Activated gamma-delta T cell treated with Interleukin-2 at 50 U/mL for 16 hours (primary cell): ENCODE measurements at regions not wholly inside any gene's neighbourhood (a gene's known extent, or its start where the extent isn't known, plus 50 kb on each side); places are given as distances from the start of the nearest gene placed in this dataset.
"Not testable (repeated sequence)": the region's sequence is repeated elsewhere in the genome, so short reads cannot be mapped to it uniquely, and the experiment has no call there.

Source experiments
- DNase-seq: peaks from one replicate; pipeline ENCODE4 v3.0.0-alpha.2; 2020

DNA sequence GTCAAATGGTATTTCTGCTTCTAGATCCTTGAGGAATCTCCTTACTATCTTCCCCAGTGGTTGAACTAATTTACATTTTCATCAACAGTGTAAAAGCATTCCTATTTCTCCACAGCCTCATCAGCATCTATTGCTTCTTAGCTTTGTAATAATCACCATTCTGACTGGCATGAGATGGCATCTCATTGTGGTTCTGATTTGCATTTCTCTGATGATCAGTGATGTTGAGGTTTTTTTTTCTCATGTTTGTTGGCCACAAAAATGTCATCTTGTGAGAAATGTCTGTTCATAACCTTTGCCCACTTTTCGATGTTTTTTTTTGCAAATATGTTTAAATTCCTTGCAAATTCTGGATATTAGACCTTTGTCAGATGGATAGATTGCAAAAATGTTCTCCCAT is 797.3 kb downstream of the KCNA4 start:
- not testable (repeated sequence) for DNase-seq

DNA sequence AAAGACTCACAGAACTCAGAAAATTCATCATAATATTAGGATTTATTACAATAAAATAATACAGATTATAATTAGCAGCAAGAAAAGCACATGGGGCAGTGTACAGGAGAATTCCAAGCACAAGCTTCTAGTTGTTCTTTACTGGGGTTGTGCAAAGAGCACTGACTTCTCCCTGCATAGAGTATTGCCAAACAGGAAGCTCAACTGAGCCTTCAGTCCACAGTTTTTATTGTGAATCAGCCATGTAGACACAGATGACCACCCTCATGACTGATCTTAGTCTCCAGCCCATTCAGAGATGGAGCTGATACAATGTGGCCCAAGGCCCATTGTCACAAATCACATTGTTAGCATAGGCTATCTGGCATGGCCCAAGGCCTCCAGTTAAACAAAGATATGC is 798.9 kb downstream of the KCNA4 start:
- no peak for DNase-seq

DNA sequence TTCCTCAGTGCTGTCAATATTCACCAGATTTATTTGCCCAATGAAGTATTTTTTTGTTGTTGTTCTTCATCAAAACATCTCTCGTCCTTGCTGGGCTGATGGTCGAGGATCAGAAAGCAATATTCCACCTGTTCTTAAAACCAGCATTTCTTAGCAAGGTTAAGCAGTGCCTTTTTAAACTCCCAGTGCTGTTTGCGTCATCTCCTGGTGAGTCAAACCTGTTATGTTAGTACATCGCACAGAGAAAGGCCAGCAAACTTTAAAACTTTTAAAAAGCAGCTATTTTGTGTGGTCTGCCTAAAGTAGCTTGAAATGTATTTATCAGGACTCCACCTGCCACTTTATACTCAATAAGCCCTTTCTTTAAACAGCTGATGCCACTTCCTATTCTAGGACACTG is 802.0 kb downstream of the KCNA4 start:
- no peak for DNase-seq

DNA sequence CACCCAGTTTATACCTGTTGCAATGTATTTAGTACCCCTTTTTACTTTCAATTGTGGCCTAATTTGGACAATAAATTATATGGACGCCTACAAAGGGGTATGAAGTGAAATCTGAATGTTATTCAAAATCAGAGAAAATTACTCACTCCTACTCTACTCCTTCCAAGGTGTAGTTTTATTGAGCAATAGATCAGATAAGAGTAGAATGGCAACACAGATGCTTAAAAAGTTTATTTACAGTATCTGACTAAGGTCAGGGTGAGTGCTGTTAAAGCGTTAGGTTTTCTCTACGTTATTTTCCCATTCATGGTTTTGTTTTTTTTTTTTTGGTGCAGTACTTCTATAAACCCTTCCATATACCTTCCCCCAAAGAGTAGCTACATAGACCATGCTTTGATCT is 805.6 kb downstream of the KCNA4 start:
- no peak for DNase-seq

DNA sequence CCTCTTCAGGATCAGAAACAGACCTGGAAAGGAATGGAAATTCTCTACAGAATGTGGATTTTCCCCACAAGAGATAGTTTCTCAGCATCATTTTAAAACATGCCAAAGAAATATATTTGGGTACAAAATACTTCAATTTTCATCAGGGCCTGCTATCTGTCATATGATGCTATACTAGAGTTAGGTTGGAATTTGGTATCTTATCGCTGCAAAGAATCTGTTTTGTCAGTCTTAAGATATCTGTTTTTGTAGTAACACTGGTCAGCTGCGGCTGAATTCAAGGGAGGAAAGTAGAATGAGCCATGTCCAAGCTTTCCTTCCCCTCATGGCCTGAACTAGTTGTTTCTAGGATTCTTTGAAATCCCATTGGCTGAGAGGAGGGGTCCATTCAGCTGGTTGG is 806.4 kb downstream of the KCNA4 start:
- DNase-seq = no peak

DNA sequence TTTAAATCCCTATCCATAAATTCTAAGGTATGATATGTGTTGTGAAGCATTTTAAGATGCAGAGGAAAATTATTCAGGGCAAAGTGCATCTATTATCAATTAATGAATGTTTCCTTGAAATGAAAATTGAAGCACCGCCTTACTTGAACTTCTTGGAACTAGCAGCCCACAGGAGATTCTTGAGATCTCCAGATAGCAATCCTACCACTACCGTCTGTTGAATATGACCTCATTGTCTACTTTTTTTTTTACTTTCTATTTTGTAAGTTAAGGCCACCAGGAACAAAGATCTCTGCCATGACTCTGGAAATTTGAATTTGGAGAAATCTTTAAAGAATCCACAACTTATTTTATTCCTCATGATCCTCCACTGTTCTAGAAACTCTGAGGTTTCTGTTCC is 808.7 kb downstream of the KCNA4 start:
- DNase-seq = no peak

DNA sequence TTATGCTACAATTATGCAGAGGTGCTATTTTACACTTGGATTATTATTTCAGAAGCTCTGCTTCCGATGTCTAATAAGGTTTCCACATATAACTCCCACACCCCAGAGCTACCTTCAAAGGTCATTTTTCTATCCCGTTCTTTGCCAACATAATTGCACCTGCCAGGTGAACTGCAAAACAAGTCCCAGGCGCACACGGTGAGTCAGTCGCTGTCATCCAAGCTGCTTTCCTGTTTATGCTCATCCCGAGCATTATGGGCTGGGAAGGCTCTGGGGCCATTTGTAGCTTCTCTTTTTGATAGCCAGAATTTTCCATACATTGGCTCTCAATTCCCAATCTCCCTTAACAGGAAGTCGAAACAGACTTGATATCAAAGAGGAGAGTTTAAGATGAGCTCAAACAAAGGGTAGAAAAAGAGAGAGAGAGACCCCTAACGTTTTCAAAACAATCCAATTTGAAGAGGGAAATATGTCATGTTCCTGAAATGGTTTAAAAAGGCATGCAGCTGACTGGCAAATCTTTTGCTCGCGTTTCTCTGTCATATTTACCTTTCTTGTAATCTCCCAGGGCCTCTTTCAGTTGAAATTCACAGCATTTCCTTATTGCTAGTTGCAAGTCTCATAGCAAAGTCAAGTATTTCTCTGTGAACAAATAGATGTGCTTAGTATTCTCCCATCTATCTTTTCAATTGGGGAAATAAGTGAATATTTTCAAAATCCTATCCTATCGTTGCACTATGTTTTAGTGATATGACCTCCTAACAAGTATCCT is 815.9 kb downstream of the KCNA4 start:
- DNase-seq = no peak

DNA sequence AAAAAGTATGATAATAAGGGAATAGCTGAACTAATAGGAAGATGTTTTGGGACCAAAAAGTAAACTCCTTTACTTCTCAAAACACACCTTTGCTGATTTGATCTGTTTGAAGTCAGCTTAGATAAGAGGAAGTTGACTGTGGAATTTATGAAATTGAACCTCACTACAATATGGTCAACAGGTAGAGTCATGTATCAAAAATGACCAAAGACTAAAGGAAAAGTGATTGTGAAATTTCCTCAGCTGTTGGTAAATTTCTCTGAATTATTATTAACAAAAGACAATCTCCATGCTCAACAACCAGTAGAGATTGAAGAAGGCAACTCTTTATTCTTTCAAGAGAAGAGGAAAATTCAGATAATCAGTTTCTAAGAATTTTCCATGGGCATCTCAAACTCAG is 826.5 kb downstream of the KCNA4 start:
- DNase-seq = no peak

DNA sequence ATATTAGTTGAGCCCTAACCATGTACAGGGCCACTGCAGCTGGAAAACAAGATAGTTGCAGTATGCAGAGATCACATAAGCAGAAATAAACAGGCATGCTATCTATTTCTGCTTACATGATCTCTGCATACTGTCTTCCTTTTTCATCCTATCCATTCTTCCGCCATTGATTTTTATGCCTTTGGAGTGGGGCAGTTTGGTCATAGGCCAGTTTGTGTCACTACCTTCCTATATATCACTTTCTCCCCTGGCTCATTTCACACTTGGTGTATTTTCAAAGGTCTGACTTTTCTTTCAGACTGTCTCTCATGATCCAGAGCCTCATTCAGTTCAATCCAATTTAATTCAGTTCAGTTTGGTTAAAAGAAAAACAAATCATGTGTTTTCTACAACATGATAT is 829.6 kb downstream of the KCNA4 start:
- no peak for DNase-seq

DNA sequence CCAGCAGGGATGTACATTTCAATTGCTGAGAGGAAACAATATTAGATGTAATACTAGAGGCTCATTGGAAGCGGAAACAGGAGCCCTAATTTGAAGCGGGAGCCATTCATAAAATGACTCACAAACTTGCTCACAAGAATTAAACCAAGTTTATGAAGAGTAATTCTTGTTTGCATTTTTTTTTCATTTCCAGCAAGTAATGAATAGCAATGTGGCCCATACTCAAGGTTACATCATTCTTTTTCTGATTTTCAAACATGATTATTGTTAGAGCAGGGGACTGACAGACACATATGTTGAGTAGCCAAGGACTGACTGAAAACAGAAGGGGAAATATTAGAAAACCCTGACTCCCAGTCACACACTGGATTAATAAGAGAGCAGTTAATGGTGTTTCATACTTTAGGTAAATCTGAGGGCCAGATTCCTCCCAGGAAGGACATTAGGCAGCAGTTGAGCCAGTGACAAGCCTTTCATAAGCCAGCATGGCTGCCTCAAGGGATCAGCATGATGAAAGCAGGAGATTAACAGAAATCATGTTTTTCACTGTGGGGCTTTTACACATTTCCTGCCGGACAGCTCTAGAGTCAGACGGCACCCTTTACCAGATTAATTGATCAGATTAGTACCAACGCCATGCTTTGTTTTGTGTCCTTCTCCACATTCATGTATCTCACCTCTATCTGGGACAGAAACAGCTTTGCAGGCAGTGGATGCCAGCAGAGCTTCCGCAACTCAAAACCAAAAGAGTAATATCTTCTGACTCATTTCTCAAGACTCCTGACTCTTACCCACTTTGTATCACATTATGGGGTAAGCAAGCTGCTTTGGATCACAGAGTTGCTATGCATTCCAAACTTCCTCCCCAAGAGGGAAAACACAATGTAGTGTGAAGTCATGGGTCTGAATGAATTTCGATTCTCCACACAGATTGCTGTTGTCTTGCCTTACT is 831.6 kb downstream of the KCNA4 start:
- DNase-seq = no peak

DNA sequence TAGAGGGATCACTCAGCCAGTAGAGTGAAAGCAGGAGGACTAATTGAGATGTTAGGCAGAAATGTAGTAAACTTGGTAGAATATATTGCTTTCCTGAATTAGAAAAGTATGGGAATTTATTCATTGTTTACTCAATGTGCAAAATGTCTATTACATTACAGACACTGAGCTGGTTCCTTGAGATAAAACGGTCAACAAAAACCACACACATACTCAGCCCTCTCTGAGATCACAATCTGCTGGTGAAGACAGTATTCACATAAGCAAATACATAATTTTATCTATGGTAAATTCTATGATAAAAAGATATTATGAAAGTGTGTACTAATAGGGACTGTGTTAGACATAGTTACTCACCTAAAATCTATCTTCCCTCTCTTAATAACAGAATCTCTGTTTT is 833.5 kb downstream of the KCNA4 start:
- DNase-seq = no peak

DNA sequence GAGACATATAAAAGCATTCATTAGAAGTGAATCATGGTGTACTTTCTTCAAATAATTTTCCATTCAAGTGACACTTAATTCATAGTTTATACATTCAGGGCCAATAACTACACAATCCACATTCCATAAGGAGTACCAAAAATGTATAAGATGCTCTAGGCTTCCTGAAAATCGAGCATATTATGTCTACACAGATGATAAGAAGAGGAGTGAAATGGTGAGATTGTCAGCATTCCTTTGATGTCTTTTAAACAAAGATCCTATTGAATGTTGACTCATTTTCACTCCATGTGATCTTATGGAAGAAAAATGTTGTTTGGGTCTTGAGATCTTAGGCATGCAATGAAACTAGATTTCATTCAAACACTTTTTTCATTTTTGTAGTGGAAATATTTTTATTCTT is 843.2 kb downstream of the KCNA4 start:
- DNase-seq = no peak

DNA sequence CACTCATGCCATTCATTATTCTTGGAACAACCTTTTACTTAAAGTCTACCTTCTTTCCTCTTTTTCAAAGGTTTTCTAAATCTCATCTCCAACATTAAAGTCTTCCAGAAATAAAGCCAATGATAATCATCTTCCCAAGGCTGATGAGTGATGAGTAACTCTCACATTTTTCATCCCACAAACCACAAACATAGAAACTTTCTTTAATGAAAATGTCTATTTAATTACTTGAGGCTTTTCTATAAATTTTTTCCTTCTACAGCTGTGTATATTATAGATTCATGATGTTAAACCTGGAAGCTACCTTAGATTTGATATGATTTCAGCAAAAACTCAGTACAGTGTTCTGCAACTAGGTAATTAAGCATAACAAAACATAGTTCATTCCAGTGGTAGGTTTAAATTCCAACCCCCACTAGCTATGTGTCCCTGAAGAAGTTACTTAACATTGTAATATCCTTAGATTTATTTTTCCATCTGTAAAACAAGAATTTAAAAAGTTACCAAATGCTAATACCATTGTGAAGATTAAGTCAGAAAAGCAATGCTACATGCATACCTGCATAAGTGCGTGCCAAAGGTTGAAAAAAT is 845.4 kb downstream of the KCNA4 start:
- DNase-seq = no peak

DNA sequence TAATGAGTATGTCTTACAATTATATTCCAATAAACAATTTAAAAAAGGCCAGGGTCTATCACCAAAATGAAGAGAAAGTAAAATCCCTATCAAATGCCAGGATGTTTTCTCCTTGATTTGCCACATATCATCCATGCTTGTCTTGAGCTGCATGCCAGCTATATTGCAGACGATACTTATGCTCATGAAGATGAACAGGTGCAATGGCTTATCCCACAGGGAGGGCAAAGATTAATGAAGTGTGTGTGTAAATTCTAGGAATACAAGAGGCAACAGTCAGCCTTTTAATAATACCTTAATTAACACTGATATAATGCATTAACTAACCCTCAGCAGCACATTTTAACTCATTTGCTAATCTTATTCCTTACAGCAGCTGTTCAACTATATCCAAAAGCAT is 850.5 kb downstream of the KCNA4 start:
- DNase-seq = no peak

DNA sequence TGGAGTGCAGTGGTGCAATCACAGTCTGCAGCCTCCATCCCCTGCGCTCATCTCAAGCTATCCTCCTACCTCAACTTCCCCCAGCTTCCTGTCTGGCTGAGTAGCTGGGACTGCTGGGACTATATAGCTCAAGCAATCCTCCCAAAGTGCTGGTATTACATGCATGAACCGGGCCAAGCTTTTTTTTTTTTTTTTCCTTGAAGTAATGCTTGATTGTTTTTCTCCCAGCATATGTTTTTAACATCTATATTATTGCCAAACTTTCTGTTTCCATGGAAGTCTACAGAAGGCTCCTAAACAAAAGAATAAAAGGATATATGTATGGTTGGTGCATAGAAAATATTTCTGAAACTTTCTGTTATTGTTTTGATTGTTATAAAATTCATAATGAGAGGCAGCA is 853.6 kb downstream of the KCNA4 start:
- no peak for DNase-seq

DNA sequence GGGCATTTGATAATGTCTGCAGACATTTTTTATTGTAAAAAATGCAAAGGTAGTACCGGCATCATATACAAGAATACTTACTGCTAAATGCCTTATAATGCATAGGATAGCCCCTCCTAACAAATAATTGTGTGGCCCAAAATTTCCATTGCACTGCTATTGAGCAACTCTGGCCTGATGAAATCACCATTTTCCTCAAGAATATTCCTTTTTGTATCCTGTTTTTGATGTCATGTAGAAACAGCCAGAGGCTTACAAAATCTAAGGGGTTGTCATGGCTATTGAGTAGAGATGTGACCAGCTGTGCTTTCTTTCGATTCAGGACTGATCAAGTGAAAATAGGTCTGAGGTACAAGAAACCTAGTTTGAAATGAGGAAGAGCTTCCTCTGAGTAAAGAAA is 854.3 kb downstream of the KCNA4 start:
- no peak for DNase-seq

DNA sequence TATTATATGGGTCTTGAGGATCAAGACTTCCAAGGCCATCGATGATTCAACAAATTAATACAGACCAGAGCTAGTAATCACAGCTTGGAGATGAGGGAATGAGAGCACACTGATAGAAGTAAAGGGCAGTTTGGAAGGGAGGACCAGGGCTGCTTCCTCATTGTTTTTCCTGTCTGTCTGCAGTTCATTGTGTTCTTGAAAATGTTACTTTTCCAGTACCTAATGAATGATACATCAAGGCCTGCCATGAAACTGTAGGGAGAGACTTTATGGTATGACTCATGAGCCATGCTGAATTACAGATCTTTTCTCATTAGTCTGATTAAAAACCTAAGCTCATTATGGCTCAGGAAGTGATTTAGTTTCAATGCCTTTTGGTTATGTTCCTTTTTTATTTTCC is 855.6 kb downstream of the KCNA4 start:
- no peak for DNase-seq

DNA sequence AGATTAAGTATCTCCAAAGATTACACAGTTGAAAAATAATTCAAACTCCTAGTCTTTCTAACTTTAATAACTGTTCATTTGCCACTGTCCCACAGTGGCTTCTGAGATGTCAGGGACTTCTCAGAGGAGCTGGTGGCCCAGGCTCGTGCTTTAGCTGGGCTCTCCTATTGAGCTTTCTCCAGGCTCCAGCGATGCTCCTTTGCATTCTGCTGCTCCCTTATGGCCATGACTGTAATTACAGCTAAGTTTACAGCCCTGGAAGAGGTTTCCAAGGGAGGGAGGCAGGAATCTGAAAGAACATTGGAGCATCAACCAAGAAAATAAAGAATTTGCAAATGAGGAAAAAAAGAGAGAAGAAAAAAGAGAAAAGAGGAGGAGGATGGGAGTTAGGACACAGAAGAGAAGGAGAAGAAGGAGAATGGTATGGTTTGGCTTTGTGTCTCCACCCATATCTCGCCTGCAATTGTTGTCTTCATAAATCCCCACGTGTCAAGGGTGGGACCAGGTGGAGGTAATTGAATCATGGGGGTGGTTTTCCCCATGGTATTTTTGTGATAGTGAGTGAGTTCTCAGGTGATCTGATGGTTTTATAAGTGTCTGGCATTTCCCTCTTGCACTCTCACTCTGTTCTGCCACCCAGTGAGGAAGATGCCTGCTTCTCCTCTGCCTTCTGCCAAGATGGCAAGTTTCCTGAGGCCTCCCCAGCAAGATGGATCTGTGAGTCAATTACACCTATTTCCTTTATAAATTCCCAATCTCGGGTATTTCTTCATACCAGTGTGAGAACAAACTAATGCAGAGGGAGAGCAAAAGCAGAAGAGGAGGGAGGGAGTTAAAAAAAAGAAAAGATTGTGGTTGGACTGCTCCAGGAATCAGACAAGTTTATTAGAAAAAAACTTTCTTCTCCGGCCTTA is 857.0 kb downstream of the KCNA4 start:
- DNase-seq = no peak

DNA sequence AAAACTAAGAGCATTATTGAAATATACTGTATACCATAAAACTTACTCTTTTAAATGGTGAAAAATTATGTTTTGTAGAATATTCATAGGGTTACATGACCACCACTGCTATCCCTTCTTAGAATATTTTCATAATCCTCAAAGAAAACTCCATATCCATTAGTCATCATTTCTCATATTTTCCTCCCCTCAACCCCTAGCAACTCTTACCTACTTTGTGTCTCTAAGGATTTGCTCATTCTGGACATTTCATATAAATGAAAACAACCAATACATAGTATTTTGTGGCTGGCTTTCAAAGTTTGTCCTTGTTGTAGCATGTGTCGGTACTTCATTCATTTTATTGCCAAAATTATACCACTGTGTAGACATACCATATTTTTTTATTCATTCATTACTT is 863.8 kb downstream of the KCNA4 start:
- DNase-seq = no peak

DNA sequence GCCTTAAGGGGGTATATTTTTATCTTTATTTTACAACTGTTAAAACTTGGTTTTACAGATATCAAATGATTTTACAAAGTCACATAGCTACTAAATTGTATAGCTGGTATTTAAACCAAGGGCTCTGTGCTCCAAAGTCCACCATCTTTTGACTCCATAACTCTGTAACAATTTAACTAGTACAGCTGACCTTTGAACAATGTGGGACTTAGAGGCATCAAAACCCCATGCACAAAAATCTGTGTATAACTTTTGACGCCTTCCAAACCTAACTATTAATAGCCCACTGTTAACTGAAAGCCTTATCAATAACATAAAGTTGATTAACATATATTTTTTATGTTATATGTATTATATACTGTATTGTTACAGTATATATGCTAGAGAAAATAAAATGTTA is 874.3 kb downstream of the KCNA4 start:
- DNase-seq = not testable (repeated sequence)

DNA sequence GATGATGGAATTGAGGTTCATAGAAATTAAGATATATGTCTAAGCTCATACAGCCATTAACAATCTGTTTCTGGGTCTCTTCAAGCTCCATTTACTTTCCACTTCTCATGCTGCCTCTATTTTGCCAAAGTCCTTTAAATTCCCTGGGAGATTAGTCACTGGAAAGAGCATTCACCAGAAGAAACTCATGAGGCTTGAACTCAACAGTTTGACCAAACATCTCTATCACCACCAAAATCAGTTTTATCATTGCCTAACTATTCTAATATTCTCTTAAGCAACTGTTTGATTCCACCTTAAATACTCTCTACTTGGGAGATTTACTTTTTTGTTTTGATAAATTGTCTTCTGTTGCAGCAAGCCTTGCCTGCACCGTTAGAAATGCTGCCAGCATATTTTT is 881.3 kb downstream of the KCNA4 start:
- no peak for DNase-seq

DNA sequence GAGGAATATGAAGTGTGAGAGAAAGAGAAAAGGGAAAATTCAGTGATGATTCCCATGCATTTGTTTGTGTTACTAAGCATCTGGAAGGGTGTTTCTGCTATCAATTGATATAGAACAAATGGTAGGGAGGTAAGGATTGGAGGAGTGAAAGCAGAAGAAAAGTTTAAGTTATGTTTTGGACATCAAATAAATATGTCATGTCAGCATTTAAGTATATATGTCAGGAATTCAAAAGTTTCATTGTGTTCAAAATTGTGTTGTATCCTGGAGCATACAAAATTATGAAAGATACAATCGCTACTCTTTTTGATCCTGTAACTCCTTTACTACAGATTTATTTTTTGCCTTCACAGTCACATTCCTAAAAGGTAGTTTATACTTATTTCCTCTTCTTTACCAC is 885.8 kb downstream of the KCNA4 start:
- no peak for DNase-seq

DNA sequence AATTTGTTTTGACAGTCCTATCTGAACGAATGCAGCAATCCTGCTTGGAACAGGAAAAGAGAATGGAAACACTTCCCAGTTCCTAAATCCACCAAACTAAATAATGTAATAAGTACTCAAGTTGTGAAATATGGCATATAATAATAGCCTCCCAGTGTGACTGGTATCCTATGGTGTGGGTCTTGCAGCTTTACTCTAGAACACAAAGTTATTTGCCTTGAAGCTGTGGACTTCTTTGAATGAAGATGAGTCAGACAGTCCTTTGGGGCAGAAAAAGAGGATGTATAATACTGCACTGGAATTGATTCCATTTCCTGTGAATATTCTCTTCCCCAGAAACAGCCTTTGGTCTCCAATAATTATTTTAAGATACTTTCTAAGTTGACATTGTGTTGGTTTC is 887.0 kb downstream of the KCNA4 start:
- no peak for DNase-seq
